Subcutaneous abdominal adipose tissue (tissue), 5 donors: ENCODE measurements at regions not wholly inside any gene's neighbourhood (a gene's known extent, or its start where the extent isn't known, plus 50 kb on each side); places are given as distances from the start of the nearest gene placed in this dataset.

ENCODE experiments used
- H3K27ac ChIP-seq: one replicate; pipeline ENCODE4 v1.7.0; 2013; ENCODE audit warnings: low read depth, mild to moderate bottlenecking, inconsistent platforms, low read length, moderate library complexity
- H3K27me3 ChIP-seq, 5 donors: one replicate each; pipeline ENCODE4 v1.7.0; 2013; ENCODE audit warnings: low read length in 5 of 5, inconsistent platforms in 1 of 5; ENCODE audit not compliant: control insufficient read depth in 5 of 5, insufficient read depth in 4 of 5
- H3K36me3 ChIP-seq, 5 donors: one replicate each; pipeline ENCODE4 v1.7.0; 2013; ENCODE audit warnings: low read length in 5 of 5; ENCODE audit not compliant: control insufficient read depth in 5 of 5, insufficient read depth in 5 of 5
- H3K4me1 ChIP-seq, 5 donors: one replicate each; pipeline ENCODE4 v1.7.0; 2013; ENCODE audit warnings: low read length in 5 of 5, mild to moderate bottlenecking in 3 of 5, moderate library complexity in 1 of 5; ENCODE audit not compliant: control insufficient read depth in 5 of 5, insufficient read depth in 5 of 5
- H3K4me3 ChIP-seq, 5 donors: one replicate each; pipeline ENCODE4 v1.7.0; 2013; ENCODE audit warnings: low read length in 5 of 5, low read depth in 1 of 5
- H3K9ac ChIP-seq, 5 donors: one replicate each; pipeline ENCODE4 v1.7.0; 2013; ENCODE audit warnings: low read length in 5 of 5, mild to moderate bottlenecking in 4 of 5, moderate library complexity in 3 of 5
- H3K9me3 ChIP-seq, 5 donors: one replicate each; pipeline ENCODE4 v1.7.0; 2013; ENCODE audit warnings: low read length in 5 of 5; ENCODE audit not compliant: control insufficient read depth in 5 of 5
- donor health status: healthy.
- donor health status: healthy.
- donor health status: healthy.
- donor health status: healthy.
- donor health status: healthy.

- Histone ChIP-seq H3K27ac (no peak overlapping the region), H3K9me3 (no peaks in the 10 kb centered on the region), H3K4me1 (peaks cover 0 to 40% (median 14%) of the 10 kb centered on the region in 5 donors), H3K27me3 (no peaks in the 10 kb centered on the region), H3K36me3 (no peaks in the 10 kb centered on the region), H3K9ac (no peak overlapping the region), H3K4me3 (no peak overlapping the region)
Observed at GRCh38 chr10:43873717-43874116, 225.0 kb upstream of the ZNF32 start.

GRCh38 chr10:43872644-43873043 lies 224.0 kb upstream of the ZNF32 start:
- Histone ChIP-seq H3K9me3 (no peaks in the 10 kb centered on the region), H3K9ac (no peak overlapping the region), H3K27ac (no peak overlapping the region), H3K4me3 (no peak overlapping the region), H3K36me3 (no peaks in the 10 kb centered on the region), H3K27me3 (no peaks in the 10 kb centered on the region), H3K4me1 (peaks cover 0 to 39% (median 14%) of the 10 kb centered on the region in 5 donors)

- no peak overlapping the region for H3K9ac ChIP-seq
- no peak overlapping the region for H3K4me3 ChIP-seq
- no peaks in the 10 kb centered on the region for H3K9me3 ChIP-seq
- H3K27ac ChIP-seq: no peak overlapping the region
- H3K36me3 ChIP-seq: no peaks in the 10 kb centered on the region
- H3K4me1 ChIP-seq: peaks cover 0 to 46% (median 14%) of the 10 kb centered on the region in 5 donors
- H3K27me3 ChIP-seq: no peaks in the 10 kb centered on the region
Observed at GRCh38 chr10:43871545-43871944, 222.9 kb upstream of the ZNF32 start.

GRCh38 chr10:43870968-43871439 lies 222.3 kb upstream of the ZNF32 start:
- Histone ChIP-seq H3K9ac (no peak overlapping the region), H3K9me3 (no peaks in the 10 kb centered on the region), H3K27me3 (no peaks in the 10 kb centered on the region), H3K27ac (peak overlapping the region; percentile 23), H3K4me3 (no peak overlapping the region), H3K4me1 (peaks cover 0 to 46% (median 11%) of the 10 kb centered on the region in 5 donors), H3K36me3 (no peaks in the 10 kb centered on the region)

- H3K4me3 ChIP-seq: no peak overlapping the region
- H3K9me3 ChIP-seq: no peaks in the 10 kb centered on the region
- no peaks in the 10 kb centered on the region for H3K27me3 ChIP-seq
- peaks cover 0 to 57% (median 10%) of the 10 kb centered on the region in 5 donors for H3K4me1 ChIP-seq
- no peaks in the 10 kb centered on the region for H3K36me3 ChIP-seq
- peak overlapping the region; percentile 54 for H3K27ac ChIP-seq
- no peak overlapping the region for H3K9ac ChIP-seq
Observed at GRCh38 chr10:43869669-43870322, 221.1 kb upstream of the ZNF32 start.

- H3K27me3 ChIP-seq: no peaks in the 10 kb centered on the region
- H3K27ac ChIP-seq: peak overlapping the region; percentile 54
- no peak overlapping the region for H3K9ac ChIP-seq
- H3K4me1 ChIP-seq: peaks cover 0 to 65% (median 16%) of the 10 kb centered on the region in 5 donors
- no peaks in the 10 kb centered on the region for H3K9me3 ChIP-seq
- no peaks in the 10 kb centered on the region for H3K36me3 ChIP-seq
- H3K4me3 ChIP-seq: no peak overlapping the region
Observed at GRCh38 chr10:43868952-43869351, 220.3 kb upstream of the ZNF32 start.

GRCh38 chr10:43867667-43868565 lies 219.2 kb upstream of the ZNF32 start:
- Histone ChIP-seq H3K27ac (peak overlapping the region; percentile 54), H3K4me1 (peaks cover 0 to 76% (median 19%) of the 10 kb centered on the region in 5 donors)

GRCh38 chr10:43867113-43867512 lies 218.4 kb upstream of the ZNF32 start:
- Histone ChIP-seq H3K4me1 (peaks cover 0 to 80% (median 19%) of the 10 kb centered on the region in 5 donors), H3K9me3 (no peaks in the 10 kb centered on the region), H3K36me3 (no peaks in the 10 kb centered on the region)

More at GRCh38 chr10:43867667-43868565, 219.2 kb upstream of the ZNF32 start:
- Histone ChIP-seq H3K9ac (no peak overlapping the region), H3K27me3 (no peaks in the 10 kb centered on the region), H3K9me3 (no peaks in the 10 kb centered on the region), H3K4me3 (no peak overlapping the region), H3K36me3 (no peaks in the 10 kb centered on the region)

GRCh38 chr10:43866712-43867111 lies 218.0 kb upstream of the ZNF32 start:
- H3K4me3 ChIP-seq: no peak overlapping the region
- H3K4me1 ChIP-seq: peaks cover 0 to 80% (median 19%) of the 10 kb centered on the region in 5 donors
- no peaks in the 10 kb centered on the region for H3K9me3 ChIP-seq
- no peak overlapping the region for H3K27ac ChIP-seq
- H3K9ac ChIP-seq: no peak overlapping the region
- H3K27me3 ChIP-seq: no peaks in the 10 kb centered on the region
- no peaks in the 10 kb centered on the region for H3K36me3 ChIP-seq

More at GRCh38 chr10:43867113-43867512, 218.4 kb upstream of the ZNF32 start:
- H3K9ac ChIP-seq: no peak overlapping the region
- H3K27ac ChIP-seq: peak overlapping the region; percentile 54
- H3K4me3 ChIP-seq: no peak overlapping the region
- no peaks in the 10 kb centered on the region for H3K27me3 ChIP-seq
